IMR-90 (cell line): ENCODE measurements at regions not wholly inside any gene's neighbourhood (a gene's known extent, or its start where the extent isn't known, plus 50 kb on each side); places are given as distances from the start of the nearest gene placed in this dataset.

Source experiments
- ATAC-seq: fragments of 200-7000 bp; cut with Tn5 transposase; 2 replicates; pipeline ENCODE4 v1.9.1; 2020; ENCODE audit warnings: low read depth, mild to moderate bottlenecking, moderate library complexity
- BruUV-seq: library from RNA; stranded (reverse); fragments of 400-500 nt; replicated peaks from 2 replicates; lab custom pipeline; 2021; lab: Mats Ljungman, UMichigan
- CTCF ChIA-PET: fragments of 300-600 bp; formaldehyde crosslinking; extraction: SDS; loops from one replicate; lab custom pipeline; 2021; ENCODE audit warnings: antibody characterized with exemption; lab: Yijun Ruan, JAX
- POLR2A ChIA-PET: fragments of 300-600 bp; sonication (Branson Sonifier 250); formaldehyde crosslinking; loops from one replicate; lab custom pipeline; 2022; ENCODE audit warnings: antibody characterized with exemption; ENCODE audit not compliant: unreplicated experiment; lab: Charles Lee
- DNase-seq: peaks from one replicate; pipeline ENCODE4 v3.0.0; 2013
- H2AFZ ChIP-seq: replicated peaks from 2 replicates; pipeline ENCODE3; 2013; ENCODE audit warnings: low read length, mild to moderate bottlenecking; ENCODE audit not compliant: poor library complexity
- H2AK5ac ChIP-seq: 2 replicates; pipeline ENCODE4 v1.6.1; 2013; ENCODE audit warnings: low read depth, low read length, inconsistent platforms
- H2AK9ac ChIP-seq: replicated peaks from 2 replicates; pipeline ENCODE3; 2013; ENCODE audit warnings: mild to moderate bottlenecking, low read depth, low read length, moderate library complexity; ENCODE audit not compliant: poor library complexity
- H2BK120ac ChIP-seq: 2 replicates; pipeline ENCODE4 v1.6.1; 2013; ENCODE audit warnings: low read depth, low read length, inconsistent platforms
- H2BK15ac ChIP-seq: 3 replicates; pipeline ENCODE4 v1.6.1; 2013; ENCODE audit warnings: low read depth, low read length, inconsistent platforms
- H2BK20ac ChIP-seq: 2 replicates; pipeline ENCODE4 v1.6.1; 2013; ENCODE audit warnings: low read depth, mild to moderate bottlenecking, inconsistent platforms, low read length, moderate library complexity
- H2BK5ac ChIP-seq: 2 replicates; pipeline ENCODE4 v1.6.1; 2013; ENCODE audit warnings: mild to moderate bottlenecking, low read depth, low read length, inconsistent platforms; ENCODE audit not compliant: poor library complexity, severe bottlenecking
- H3K14ac ChIP-seq: replicated peaks from 2 replicates; pipeline ENCODE4 v1.6.1; 2013; ENCODE audit warnings: low read depth, low read length, inconsistent platforms
- H3K18ac ChIP-seq: 2 replicates; pipeline ENCODE4 v1.6.1; 2013; ENCODE audit warnings: low read depth, low read length, control low read depth
- H3K23ac ChIP-seq: 2 replicates; pipeline ENCODE4 v1.6.1; 2013; ENCODE audit warnings: low read depth, low read length, inconsistent platforms
- H3K27ac ChIP-seq: 2 replicates; pipeline ENCODE4 v1.5.1; 2013; ENCODE audit warnings: mild to moderate bottlenecking, control low read depth, low read length; ENCODE audit not compliant: insufficient read depth
- H3K27me3 ChIP-seq: 2 replicates; pipeline ENCODE4 v1.6.1; 2013; ENCODE audit warnings: low read length; ENCODE audit not compliant: control insufficient read depth, insufficient read depth
- H3K36me3 ChIP-seq: 2 replicates; pipeline ENCODE4 v1.6.1; 2013; ENCODE audit warnings: low read length, mixed read lengths; ENCODE audit not compliant: control insufficient read depth, insufficient read depth
- H3K4ac ChIP-seq: 2 replicates; pipeline ENCODE4 v1.6.1; 2013; ENCODE audit warnings: low read depth, low read length, inconsistent platforms
- H3K4me1 ChIP-seq: 2 replicates; pipeline ENCODE4 v1.6.1; 2013; ENCODE audit warnings: low read length, mixed read lengths; ENCODE audit not compliant: control insufficient read depth, insufficient read depth
- H3K4me2 ChIP-seq: 2 replicates; pipeline ENCODE4 v1.6.1; 2013; ENCODE audit warnings: low read depth, mild to moderate bottlenecking, control low read depth, low read length, moderate library complexity
- H3K4me3 ChIP-seq: 2 replicates; pipeline ENCODE4 v1.5.1; 2013; ENCODE audit warnings: low read depth, mild to moderate bottlenecking, control low read depth, low read length, moderate library complexity; ENCODE audit not compliant: insufficient read depth
- H3K56ac ChIP-seq: 2 replicates; pipeline ENCODE4 v1.6.1; 2013; ENCODE audit warnings: low read length, inconsistent platforms; ENCODE audit not compliant: insufficient read depth; ENCODE audit errors: extremely low read depth
- H3K79me1 ChIP-seq, 2 experiments: 2 replicates each; pipeline ENCODE4 v1.6.1; 2013; ENCODE audit warnings: low read length in 2 of 2, inconsistent platforms in 1 of 2, low read depth in 1 of 2
- H3K9ac ChIP-seq: 2 replicates; pipeline ENCODE4 v1.6.1; 2013; ENCODE audit warnings: low read depth, low read length, control low read depth
- H3K9me1 ChIP-seq: 2 replicates; pipeline ENCODE4 v1.6.1; 2013; ENCODE audit warnings: low read length, inconsistent platforms; ENCODE audit not compliant: insufficient read depth
- H3K9me3 ChIP-seq: 2 replicates; pipeline ENCODE4 v1.6.1; 2013; ENCODE audit warnings: low read length; ENCODE audit not compliant: control insufficient read depth, insufficient read depth
- H4K20me1 ChIP-seq: 2 replicates; pipeline ENCODE4 v1.6.1; 2013; ENCODE audit warnings: low read length, inconsistent platforms; ENCODE audit not compliant: insufficient read depth
- H4K5ac ChIP-seq: 2 replicates; pipeline ENCODE4 v1.6.1; 2013; ENCODE audit warnings: mild to moderate bottlenecking, low read depth, low read length, control low read depth
- H4K8ac ChIP-seq, 2 experiments: 2 replicates each; pipeline ENCODE4 v1.6.1; 2013; ENCODE audit warnings: low read depth in 2 of 2, low read length in 2 of 2, control low read depth in 1 of 2, inconsistent platforms in 1 of 2
- H4K91ac ChIP-seq: 2 replicates; pipeline ENCODE4 v1.6.1; 2013; ENCODE audit warnings: low read depth, low read length, inconsistent platforms; ENCODE audit not compliant: insufficient read depth
- BHLHE40 ChIP-seq: fragments of 150-350 bp; IDR thresholded peaks from 2 replicates; pipeline ENCODE4 v1.6.1; 2016; ENCODE audit warnings: mild to moderate bottlenecking, low read depth, low read length
- CEBPB ChIP-seq: IDR thresholded peaks from 2 replicates; pipeline ENCODE4 v1.6.1; 2012; ENCODE audit warnings: low read depth, low read length, improper control_type of control experiment
- CHD1 ChIP-seq: IDR thresholded peaks from 2 replicates; pipeline ENCODE4 v1.6.1; 2012; ENCODE audit warnings: low read depth, low read length, improper control_type of control experiment
- FOS ChIP-seq: fragments of 150-350 bp; IDR thresholded peaks from 2 replicates; pipeline ENCODE4 v1.6.1; 2016; ENCODE audit warnings: low read depth, low read length
- MAFK ChIP-seq: IDR thresholded peaks from 2 replicates; pipeline ENCODE4 v1.6.1; 2012; ENCODE audit warnings: low read depth, low read length, improper control_type of control experiment
- MAZ ChIP-seq: IDR thresholded peaks from 2 replicates; pipeline ENCODE4 v1.6.1; 2012; ENCODE audit warnings: low read depth, mild to moderate bottlenecking, low read length, improper control_type of control experiment, moderate library complexity, borderline replicate concordance
- MXI1 ChIP-seq: IDR thresholded peaks from 2 replicates; pipeline ENCODE4 v1.6.1; 2012; ENCODE audit warnings: low read depth, mild to moderate bottlenecking, low read length, moderate library complexity, borderline replicate concordance
- NFE2L2 ChIP-seq: fragments of 150-350 bp; IDR thresholded peaks from 2 replicates; pipeline ENCODE4 v1.6.1; 2016; ENCODE audit warnings: low read depth, mild to moderate bottlenecking, low read length
- POLR2A ChIP-seq: IDR thresholded peaks from 2 replicates; pipeline ENCODE4 v1.6.1; 2012; ENCODE audit warnings: mild to moderate bottlenecking, low read depth, low read length
- RCOR1 ChIP-seq: IDR thresholded peaks from 2 replicates; pipeline ENCODE4 v1.6.1; 2012; ENCODE audit warnings: mild to moderate bottlenecking, low read length, improper control_type of control experiment; ENCODE audit not compliant: insufficient replicate concordance
- RFX5 ChIP-seq: IDR thresholded peaks from 2 replicates; pipeline ENCODE4 v1.8.0; 2012; ENCODE audit warnings: low read depth, mild to moderate bottlenecking, low read length, moderate library complexity
- SMC3 ChIP-seq: fragments of 150-350 bp; IDR thresholded peaks from 2 replicates; pipeline ENCODE4 v1.6.1; 2016; ENCODE audit warnings: low read depth, mild to moderate bottlenecking, antibody characterized with exemption, low read length, moderate library complexity
- USF2 ChIP-seq: fragments of 150-350 bp; IDR thresholded peaks from 2 replicates; pipeline ENCODE4 v1.6.1; 2017; ENCODE audit warnings: mild to moderate bottlenecking, antibody characterized with exemption, low read length, low read depth
- WGBS, 2 experiments: methylation state at CpG; one replicate each; pipeline versions ENCODE4 v1.1.5 to v1.1.7; 2013; ENCODE audit warnings: missing lambda C conversion rate in 2 of 2; ENCODE audit not compliant: insufficient read length in 1 of 2; ENCODE audit errors: extremely low coverage in 2 of 2; 5-methylcytosine and 5-hydroxymethylcytosine counted together
- dilution Hi-C: fragments of 300-500 bp; cut with HindIII; formaldehyde crosslinking; loops from one replicate; pipeline ENCODE4 v1.14.3; 2018; ENCODE audit warnings: low sequenced_read_pairs; ENCODE audit not compliant: unreplicated experiment
- in situ Hi-C: fragments of 300-500 bp; cut with MboI; formaldehyde crosslinking; loops from 3 replicates; pipeline ENCODE4 v1.14.3; 2019; ENCODE audit warnings: low sequenced_read_pairs, inconsistent platforms, mixed read lengths
- intact Hi-C: fragments of 100-400 bp; cut with micrococcal nuclease; formaldehyde crosslinking; loops from 2 replicates; pipeline ENCODE4 v1.10.0; 2022
- TF ChIP-seq, protein P1 (sequence below): conservative IDR thresholded peaks from 2 replicates; pipeline ENCODE4 v1.5.1; 2012; ENCODE audit warnings: mild to moderate bottlenecking, low read depth, low read length, improper control_type of control experiment

- Histone ChIP-seq H2BK20ac (no peak overlapping the region), H2BK120ac (no peak overlapping the region), H3K79me1 (no peaks in the 10 kb centered on the region), H4K8ac (no peak overlapping the region), H3K9ac (no peak overlapping the region), H3K27me3 (no peaks in the 10 kb centered on the region), H4K20me1 (no peaks in the 10 kb centered on the region), H2AK5ac (no peak overlapping the region), H3K4ac (no peak overlapping the region), H3K4me3 (no peak overlapping the region), H3K23ac (no peak overlapping the region), H3K4me2 (no peak overlapping the region), H3K14ac (no peak overlapping the region), H3K18ac (no peak overlapping the region), H3K4me1 (no peaks in the 10 kb centered on the region), H2AK9ac (no peak overlapping the region), H3K27ac (no peak overlapping the region), H4K5ac (no peak overlapping the region), H2BK15ac (no peak overlapping the region), H3K9me3 (no peaks in the 10 kb centered on the region), H2BK5ac (no peak overlapping the region), H3K9me1 (no peaks in the 10 kb centered on the region), H2AFZ (no peak overlapping the region), H4K91ac (no peak overlapping the region), H3K56ac (no peak overlapping the region), H3K36me3 (no peaks in the 10 kb centered on the region)
- intact Hi-C loops (no loop called here), in situ Hi-C loops (no loop called here), dilution Hi-C loops (no loop called here)
- ChIA-PET CTCF (no interaction called here), POLR2A (no interaction called here)
- BruUV-seq: no TSS peak
- DNase-seq (no peak), ATAC-seq (no peak)
- WGBS, 2 experiments: no CpG with 5 or more reads among the region's 3 CpGs
- TF ChIP-seq, protein P1, sequence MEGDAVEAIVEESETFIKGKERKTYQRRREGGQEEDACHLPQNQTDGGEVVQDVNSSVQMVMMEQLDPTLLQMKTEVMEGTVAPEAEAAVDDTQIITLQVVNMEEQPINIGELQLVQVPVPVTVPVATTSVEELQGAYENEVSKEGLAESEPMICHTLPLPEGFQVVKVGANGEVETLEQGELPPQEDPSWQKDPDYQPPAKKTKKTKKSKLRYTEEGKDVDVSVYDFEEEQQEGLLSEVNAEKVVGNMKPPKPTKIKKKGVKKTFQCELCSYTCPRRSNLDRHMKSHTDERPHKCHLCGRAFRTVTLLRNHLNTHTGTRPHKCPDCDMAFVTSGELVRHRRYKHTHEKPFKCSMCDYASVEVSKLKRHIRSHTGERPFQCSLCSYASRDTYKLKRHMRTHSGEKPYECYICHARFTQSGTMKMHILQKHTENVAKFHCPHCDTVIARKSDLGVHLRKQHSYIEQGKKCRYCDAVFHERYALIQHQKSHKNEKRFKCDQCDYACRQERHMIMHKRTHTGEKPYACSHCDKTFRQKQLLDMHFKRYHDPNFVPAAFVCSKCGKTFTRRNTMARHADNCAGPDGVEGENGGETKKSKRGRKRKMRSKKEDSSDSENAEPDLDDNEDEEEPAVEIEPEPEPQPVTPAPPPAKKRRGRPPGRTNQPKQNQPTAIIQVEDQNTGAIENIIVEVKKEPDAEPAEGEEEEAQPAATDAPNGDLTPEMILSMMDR: no peak
- TF ChIP-seq CHD1 (no peak), MXI1 (no peak), CEBPB (no peak), USF2 (no peak), FOS (no peak), RCOR1 (no peak), POLR2A (no peak), SMC3 (no peak), MAFK (no peak), BHLHE40 (no peak), MAZ (no peak), RFX5 (no peak), NFE2L2 (no peak)
Measured at GRCh38 chrX:34826964-34827363, 115.6 kb upstream of the FAM47B start.
